Effector memory CD8-positive, alpha-beta T cell (primary cell): ENCODE measurements at regions not wholly inside any gene's neighbourhood (a gene's known extent, or its start where the extent isn't known, plus 50 kb on each side); places are given as distances from the start of the nearest gene placed in this dataset.
"Not testable (repeated sequence)": the region's sequence is repeated elsewhere in the genome, so short reads cannot be mapped to it uniquely, and the experiment has no call there.

Experiments used
- ATAC-seq: fragments of 150-1000 bp; cut with Tn5 transposase; replicated peaks from 2 replicates; pipeline ENCODE4 v1.10.0; 2021; ENCODE audit warnings: mild to moderate bottlenecking, moderate library complexity
- DNase-seq, 3 experiments: peaks; one replicate each; pipeline ENCODE4 v3.0.0; 2021
- H3K27ac Mint-ChIP-seq, 2 donors: one replicate each; pipeline ENCODE4 v1.8.0; 2022; ENCODE audit warnings: mild to moderate bottlenecking in 2 of 2, mixed read lengths in 2 of 2, moderate library complexity in 2 of 2
- H3K27me3 Mint-ChIP-seq, 2 donors: one replicate each; pipeline ENCODE4 v1.8.0; 2022; ENCODE audit warnings: mixed read lengths in 2 of 2
- H3K36me3 Mint-ChIP-seq: one replicate; pipeline ENCODE4 v1.8.0; 2022; ENCODE audit warnings: mild to moderate bottlenecking, moderate library complexity, mixed read lengths; ENCODE audit not compliant: insufficient read depth
- H3K4me1 Mint-ChIP-seq, 2 donors: one replicate each; pipeline ENCODE4 v1.8.0; 2022; ENCODE audit warnings: low read depth in 2 of 2, mixed read lengths in 2 of 2
- H3K4me3 Mint-ChIP-seq, 2 donors: one replicate each; pipeline ENCODE4 v1.8.0; 2022; ENCODE audit warnings: mild to moderate bottlenecking in 2 of 2, mixed read lengths in 2 of 2, moderate library complexity in 2 of 2
- H3K9me3 Mint-ChIP-seq, 2 donors: one replicate each; pipeline ENCODE4 v1.8.0; 2022; ENCODE audit warnings: mixed read lengths in 2 of 2

- Mint-ChIP-seq H3K27ac (no peak overlapping the region), H3K27me3 (no peaks in the 10 kb centered on the region), H3K4me3 (no peak overlapping the region), H3K36me3 (no peaks in the 10 kb centered on the region), H3K9me3 (no peaks in the 10 kb centered on the region), H3K4me1 (no peaks in the 10 kb centered on the region)
- DNase-seq = no peak
- no peak for ATAC-seq
These were observed 133.1 kb downstream of the ALDH8A1 start for GRCh38 chr6:134816780-134817179.

GRCh38 chr6:134816300-134816699 lies 133.6 kb downstream of the ALDH8A1 start:
- DNase-seq (no peak), ATAC-seq (no peak)
- Mint-ChIP-seq H3K9me3 (no peaks in the 10 kb centered on the region), H3K27me3 (no peaks in the 10 kb centered on the region), H3K36me3 (no peaks in the 10 kb centered on the region), H3K27ac (no peak overlapping the region), H3K4me3 (no peak overlapping the region), H3K4me1 (no peaks in the 10 kb centered on the region)

- Mint-ChIP-seq H3K27ac (no peak overlapping the region), H3K9me3 (no peaks in the 10 kb centered on the region), H3K4me1 (no peaks in the 10 kb centered on the region), H3K27me3 (peaks cover 0 to 8% of the 10 kb centered on the region in 2 donors), H3K4me3 (no peak overlapping the region), H3K36me3 (no peaks in the 10 kb centered on the region)
- ATAC-seq (no peak), DNase-seq (no peak)
These were observed 135.7 kb downstream of the ALDH8A1 start for GRCh38 chr6:134814076-134814695.

DNA sequence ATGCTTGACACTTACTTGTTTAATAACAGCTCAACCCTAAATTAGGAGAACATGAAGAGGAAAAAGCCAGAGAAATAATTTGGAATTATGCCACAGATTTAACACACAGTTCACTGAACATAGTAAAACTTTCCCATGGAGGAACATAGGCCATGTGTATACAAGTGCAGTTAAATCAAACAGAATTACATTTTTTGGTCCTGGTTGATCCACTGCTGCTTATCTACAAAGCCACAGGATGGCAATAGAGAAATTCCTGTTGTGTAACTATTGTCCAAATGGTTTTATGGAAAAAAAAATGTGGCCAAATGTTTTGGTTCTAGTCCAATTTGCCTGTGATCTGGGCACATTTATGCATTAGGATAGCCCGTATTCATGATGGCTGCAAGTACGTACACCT lies 136.8 kb downstream of the ALDH8A1 start:
- Mint-ChIP-seq H3K4me3 (no peak overlapping the region), H3K36me3 (no peaks in the 10 kb centered on the region), H3K4me1 (no peaks in the 10 kb centered on the region), H3K9me3 (no peaks in the 10 kb centered on the region), H3K27ac (no peak overlapping the region), H3K27me3 (peaks cover 0 to 12% of the 10 kb centered on the region in 2 donors)
- no peak for DNase-seq
- no peak for ATAC-seq

DNA sequence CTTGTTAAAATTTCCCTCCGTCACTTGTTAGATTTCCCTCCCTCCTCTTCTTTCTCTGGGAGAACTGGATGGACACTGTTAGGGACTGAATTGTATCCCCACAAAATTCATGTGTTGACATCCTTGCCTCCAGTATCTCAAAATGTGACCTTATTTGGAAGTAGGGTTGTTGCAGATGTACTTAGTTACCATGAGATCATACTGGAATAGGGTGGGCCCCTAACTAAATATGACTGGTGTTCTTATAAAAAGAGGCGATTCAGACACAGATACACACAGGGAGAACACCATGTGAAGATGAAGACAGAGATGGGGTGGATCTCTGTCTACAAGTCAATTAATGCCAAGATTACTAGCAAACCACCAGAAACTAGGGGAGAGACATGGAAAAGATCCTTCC lies 139.5 kb downstream of the ALDH8A1 start:
- Mint-ChIP-seq H3K36me3 (no peaks in the 10 kb centered on the region), H3K4me3 (no peak overlapping the region), H3K9me3 (no peaks in the 10 kb centered on the region), H3K27ac (no peak overlapping the region), H3K27me3 (peaks cover 12 to 31% of the 10 kb centered on the region in 2 donors), H3K4me1 (no peaks in the 10 kb centered on the region)
- no peak for ATAC-seq
- no peak for DNase-seq

DNA sequence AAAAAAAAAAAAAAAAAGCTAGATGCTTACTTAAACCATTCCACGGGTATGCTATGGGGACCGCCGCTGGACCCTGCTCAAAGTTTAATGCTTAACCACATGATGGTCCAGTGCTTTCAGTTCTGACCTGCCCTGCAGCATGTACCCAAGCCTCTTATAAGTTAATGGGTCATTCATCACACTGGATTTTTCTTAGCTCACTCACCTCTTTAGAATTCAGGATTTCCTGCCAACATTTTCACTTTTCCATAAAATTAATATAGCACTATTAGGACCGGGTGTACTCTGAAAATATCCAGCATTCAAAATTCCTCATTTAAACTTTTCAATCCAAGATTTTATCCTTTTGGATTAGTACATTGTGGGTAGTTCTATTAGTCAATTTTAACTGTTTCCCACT lies 140.8 kb downstream of the ALDH8A1 start:
- ATAC-seq (no peak), DNase-seq (no peak)
- H3K9me3 Mint-ChIP-seq = no peaks in the 10 kb centered on the region
- H3K27ac Mint-ChIP-seq = no peak overlapping the region
- H3K27me3 Mint-ChIP-seq = peaks cover 18 to 36% of the 10 kb centered on the region in 2 donors
- H3K4me3 Mint-ChIP-seq = no peak overlapping the region
- no peaks in the 10 kb centered on the region for H3K36me3 Mint-ChIP-seq
- no peaks in the 10 kb centered on the region for H3K4me1 Mint-ChIP-seq

DNA sequence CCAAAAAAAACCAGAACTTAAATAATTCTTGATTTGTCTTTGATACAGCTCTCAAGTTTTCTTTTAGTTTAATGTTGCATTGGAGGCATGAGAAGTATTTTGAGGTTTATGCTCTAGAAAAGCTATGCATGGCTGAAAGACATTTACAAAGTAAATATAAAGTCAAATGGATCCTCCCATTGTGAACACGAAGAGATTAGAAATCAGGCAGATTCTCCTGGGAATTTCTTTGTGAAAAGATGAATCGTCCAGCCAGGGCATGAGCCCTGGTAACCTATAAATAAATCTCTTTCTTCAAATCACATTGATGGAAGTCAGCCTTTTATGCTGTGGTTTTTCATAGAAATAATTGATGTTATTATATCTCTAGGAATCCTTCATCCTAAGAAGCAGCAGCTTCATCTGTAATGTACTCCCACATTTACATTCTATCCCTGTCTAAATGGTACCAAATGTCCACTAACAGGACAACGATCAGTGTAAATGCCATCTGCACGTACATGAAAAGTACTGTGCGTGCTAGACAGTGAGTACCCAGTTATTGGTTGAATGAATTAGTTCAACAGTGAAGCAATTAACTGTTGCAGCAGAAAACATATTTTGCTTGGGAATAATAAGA lies 143.6 kb downstream of the ALDH8A1 start:
- no peaks in the 10 kb centered on the region for H3K36me3 Mint-ChIP-seq
- no peak for ATAC-seq
- no peaks in the 10 kb centered on the region for H3K4me1 Mint-ChIP-seq
- H3K4me3 Mint-ChIP-seq = no peak overlapping the region
- no peak overlapping the region for H3K27ac Mint-ChIP-seq
- peaks cover 24 to 46% of the 10 kb centered on the region in 2 donors for H3K27me3 Mint-ChIP-seq
- DNase-seq = no peak
- H3K9me3 Mint-ChIP-seq = no peaks in the 10 kb centered on the region

DNA sequence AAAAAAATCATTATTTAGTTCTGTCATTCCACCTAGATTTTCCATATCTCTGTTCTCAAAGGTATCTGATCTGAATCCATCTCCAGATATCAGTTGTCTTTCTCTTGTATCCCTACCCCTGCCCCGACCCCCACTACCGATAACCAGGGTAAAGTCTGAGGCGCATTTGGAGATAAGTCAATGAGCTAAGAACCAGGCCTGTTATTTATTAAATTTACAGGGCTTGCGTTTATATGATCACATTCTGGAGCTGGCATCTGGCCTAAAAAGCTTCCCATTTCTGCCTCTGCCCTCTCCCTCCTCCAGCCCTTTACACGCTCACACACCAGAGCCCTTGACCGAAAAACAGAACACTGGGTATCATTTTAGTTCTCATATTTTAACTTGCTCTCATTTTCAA lies 144.7 kb downstream of the ALDH8A1 start:
- H3K27ac Mint-ChIP-seq = no peak overlapping the region
- ATAC-seq (no peak), DNase-seq (no peak)
- H3K4me1 Mint-ChIP-seq = no peaks in the 10 kb centered on the region
- no peak overlapping the region for H3K4me3 Mint-ChIP-seq
- H3K27me3 Mint-ChIP-seq = peaks cover 31 to 41% of the 10 kb centered on the region in 2 donors
- H3K9me3 Mint-ChIP-seq = no peaks in the 10 kb centered on the region
- no peaks in the 10 kb centered on the region for H3K36me3 Mint-ChIP-seq

- H3K27me3 Mint-ChIP-seq = peaks cover 35 to 38% of the 10 kb centered on the region in 2 donors
- not testable (repeated sequence) for H3K27ac Mint-ChIP-seq, H3K36me3 Mint-ChIP-seq, DNase-seq, H3K9me3 Mint-ChIP-seq, ATAC-seq, H3K4me3 Mint-ChIP-seq, H3K4me1 Mint-ChIP-seq
These were observed 145.6 kb downstream of the ALDH8A1 start for GRCh38 chr6:134804311-134804710.

GRCh38 chr6:134802426-134803058 lies 147.4 kb downstream of the ALDH8A1 start:
- no peaks in the 10 kb centered on the region for H3K9me3 Mint-ChIP-seq
- no peak overlapping the region for H3K4me3 Mint-ChIP-seq
- ATAC-seq (no peak), DNase-seq (no peak)
- peaks cover 29 to 33% of the 10 kb centered on the region in 2 donors for H3K27me3 Mint-ChIP-seq
- no peaks in the 10 kb centered on the region for H3K36me3 Mint-ChIP-seq
- H3K4me1 Mint-ChIP-seq = no peaks in the 10 kb centered on the region
- no peak overlapping the region for H3K27ac Mint-ChIP-seq

GRCh38 chr6:134797400-134798113 lies 152.3 kb downstream of the ALDH8A1 start:
- DNase-seq (no peak), ATAC-seq (no peak)
- peaks cover 21 to 25% of the 10 kb centered on the region in 2 donors for H3K27me3 Mint-ChIP-seq
- peaks cover 2 to 7% of the 10 kb centered on the region in 2 donors for H3K9me3 Mint-ChIP-seq
- no peaks in the 10 kb centered on the region for H3K36me3 Mint-ChIP-seq
- H3K27ac Mint-ChIP-seq = no peak overlapping the region
- H3K4me1 Mint-ChIP-seq = no peaks in the 10 kb centered on the region
- no peak overlapping the region for H3K4me3 Mint-ChIP-seq

DNA sequence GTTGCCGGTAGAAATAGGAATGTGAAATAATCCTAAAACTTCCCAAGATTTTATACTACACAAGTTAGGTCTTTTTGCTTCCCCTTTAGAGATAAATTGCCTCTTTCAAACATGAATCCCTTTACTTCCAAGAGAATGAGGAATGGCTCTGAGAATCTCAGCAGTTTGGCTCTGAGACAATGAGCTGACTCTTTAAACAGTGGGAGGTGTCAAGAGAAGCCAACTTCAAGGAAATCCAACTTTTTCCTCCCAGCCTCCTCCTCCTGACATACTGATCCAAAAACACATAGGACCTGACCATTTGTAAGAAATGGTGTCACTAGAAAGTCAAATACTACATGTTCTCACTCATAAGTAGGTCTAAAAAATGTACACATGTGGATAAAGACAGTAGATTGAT lies 154.2 kb downstream of the ALDH8A1 start:
- no peak for ATAC-seq
- H3K4me3 Mint-ChIP-seq = no peak overlapping the region
- H3K9me3 Mint-ChIP-seq = peaks cover 9% of the 10 kb centered on the region in 2 donors
- no peak overlapping the region for H3K27ac Mint-ChIP-seq
- H3K4me1 Mint-ChIP-seq = no peaks in the 10 kb centered on the region
- no peaks in the 10 kb centered on the region for H3K36me3 Mint-ChIP-seq
- no peak for DNase-seq
- peaks cover 25 to 30% of the 10 kb centered on the region in 2 donors for H3K27me3 Mint-ChIP-seq

DNA sequence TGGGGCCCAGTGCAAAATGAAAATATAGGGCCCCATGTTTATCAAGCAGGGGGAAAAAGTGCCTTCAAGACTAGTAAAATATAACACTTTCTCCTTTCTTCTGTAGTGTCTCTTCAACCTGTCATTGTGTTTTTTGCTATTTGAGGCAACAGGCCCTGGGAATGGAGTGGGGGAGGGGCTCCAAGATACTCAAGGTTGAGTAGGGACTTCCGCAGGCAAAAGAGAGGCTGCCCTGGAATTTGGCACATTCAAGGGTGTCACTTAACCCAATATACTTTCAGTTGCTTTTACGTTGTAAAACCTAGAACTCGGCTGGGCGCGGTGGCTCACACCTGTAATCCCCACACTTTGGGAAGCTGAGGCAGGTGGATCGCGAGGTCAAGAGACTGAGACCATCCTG lies 154.9 kb downstream of the ALDH8A1 start:
- Mint-ChIP-seq H3K4me3 (no peak overlapping the region), H3K36me3 (no peaks in the 10 kb centered on the region), H3K4me1 (no peaks in the 10 kb centered on the region), H3K27ac (no peak overlapping the region), H3K9me3 (peaks cover 10 to 16% of the 10 kb centered on the region in 2 donors), H3K27me3 (peaks cover 23 to 25% of the 10 kb centered on the region in 2 donors)
- ATAC-seq = no peak
- no peak for DNase-seq
